NCI-H1105 (cell line): ENCODE measurements at regions not wholly inside any gene's neighbourhood (a gene's known extent, or its start where the extent isn't known, plus 50 kb on each side); places are given as distances from the start of the nearest gene placed in this dataset.
"Not testable (repeated sequence)": the region's sequence is repeated elsewhere in the genome, so short reads cannot be mapped to it uniquely, and the experiment has no call there.

ENCODE experiments used
- DNase-seq: peaks from one replicate; lab custom pipeline; 2025; lab: John Stamatoyannopoulos, UW

DNA sequence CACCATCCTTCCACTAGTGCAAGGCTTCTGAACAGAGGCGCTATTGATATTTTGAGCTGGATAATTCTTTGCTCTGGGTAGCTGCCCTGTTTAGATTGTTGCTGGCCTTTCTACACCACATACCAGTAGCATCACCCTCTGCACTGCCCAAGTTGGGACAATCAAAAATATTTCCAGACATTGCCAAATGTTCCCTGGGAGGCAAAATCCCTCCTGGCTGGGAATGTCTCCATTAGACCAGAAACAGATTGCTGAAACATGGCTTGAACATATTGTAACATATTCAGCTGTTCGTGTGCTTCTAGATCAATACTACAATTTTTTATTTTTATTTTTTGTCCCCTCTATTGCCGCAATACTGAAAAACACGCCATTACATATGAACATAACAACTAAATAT is 174.6 kb downstream of the ABCA8 start:
- no peak for DNase-seq

DNA sequence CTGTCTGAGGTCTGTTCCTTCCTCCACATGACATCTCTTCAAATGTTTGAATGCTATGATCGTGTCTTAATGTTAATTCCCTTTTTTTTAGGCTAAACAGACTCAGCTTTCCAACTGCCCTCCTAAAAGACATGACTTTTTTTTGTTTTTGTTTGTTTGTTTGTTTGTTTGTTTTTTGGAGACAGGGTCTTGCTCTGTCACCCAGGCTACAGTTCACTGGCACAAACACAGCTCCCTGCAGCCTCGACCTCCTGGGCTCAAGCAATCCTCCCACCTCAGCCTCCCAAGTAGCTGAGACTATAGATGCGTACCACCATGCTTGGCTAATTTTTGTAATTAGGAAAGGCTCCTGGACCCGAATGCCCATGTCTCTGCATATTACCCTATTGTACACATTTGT is 176.5 kb downstream of the ABCA8 start:
- DNase-seq: no peak

DNA sequence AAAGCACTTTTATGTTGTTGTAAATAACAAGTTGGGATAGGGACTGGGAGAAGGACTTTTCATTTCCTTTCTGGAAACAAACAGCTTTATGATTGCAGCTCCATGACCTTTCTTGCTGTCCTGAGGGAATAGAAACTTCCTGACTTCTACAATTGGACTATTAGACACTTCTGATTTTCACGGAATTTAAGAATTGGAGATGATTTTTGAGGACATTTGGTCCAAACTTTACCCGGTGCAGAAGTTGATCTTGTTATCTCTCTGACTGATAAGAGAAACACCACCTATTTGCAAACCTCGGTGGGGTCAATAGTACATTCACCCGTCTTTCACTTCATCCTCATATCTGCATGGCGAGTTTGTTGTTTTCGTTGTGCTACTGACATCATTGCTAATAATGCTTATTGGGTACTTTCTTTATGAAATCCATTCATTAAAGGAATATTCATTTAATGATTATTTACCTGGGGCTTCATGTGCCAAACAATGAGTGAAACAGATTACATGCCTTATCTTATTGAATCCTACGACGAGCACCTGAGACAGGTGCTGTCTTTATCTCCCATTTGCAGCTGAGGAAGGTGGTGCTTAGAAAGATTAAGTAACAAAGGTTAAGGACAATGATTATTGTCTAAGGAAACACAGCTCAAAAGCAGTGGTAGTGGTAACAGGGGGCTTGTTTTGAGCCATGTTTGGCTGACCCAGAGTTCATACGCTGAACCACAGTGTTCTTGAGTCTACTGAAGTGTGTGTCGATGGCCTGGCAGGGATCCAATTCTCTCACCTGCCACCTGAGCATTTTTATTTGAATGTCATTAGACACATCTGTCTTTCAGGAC is 176.9 kb upstream of the FAM20A start:
- DNase-seq: peak; percentile 77

DNA sequence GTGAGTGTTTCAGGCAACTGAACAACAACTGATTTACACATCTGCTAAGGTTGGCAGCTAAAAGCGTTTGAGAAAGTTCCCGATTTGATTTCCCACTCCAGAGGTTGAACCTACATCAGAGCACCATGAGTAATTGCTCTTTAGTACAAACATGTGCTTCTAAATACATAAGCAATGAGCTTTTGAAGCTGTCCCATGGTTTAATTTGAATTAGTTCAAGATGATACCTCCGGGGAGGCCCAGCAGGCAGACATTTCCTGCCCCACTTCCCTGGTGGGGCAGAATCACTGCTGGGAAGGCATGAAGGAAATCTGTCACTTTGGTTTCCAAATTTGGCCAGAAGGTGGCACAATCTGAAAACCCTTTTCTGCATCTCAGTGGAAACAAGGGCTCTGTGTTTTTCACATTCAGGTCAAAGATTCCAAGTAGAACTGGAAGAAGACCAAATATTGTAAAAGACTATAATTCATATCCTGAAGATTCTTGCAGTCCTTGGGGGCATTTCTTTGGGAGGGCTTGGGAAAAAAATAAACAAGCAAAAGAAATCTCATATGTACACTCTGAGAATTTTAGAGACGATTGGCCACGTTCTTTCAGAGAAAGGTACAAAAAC is 176.2 kb upstream of the FAM20A start:
- DNase-seq: peak; percentile 37

DNA sequence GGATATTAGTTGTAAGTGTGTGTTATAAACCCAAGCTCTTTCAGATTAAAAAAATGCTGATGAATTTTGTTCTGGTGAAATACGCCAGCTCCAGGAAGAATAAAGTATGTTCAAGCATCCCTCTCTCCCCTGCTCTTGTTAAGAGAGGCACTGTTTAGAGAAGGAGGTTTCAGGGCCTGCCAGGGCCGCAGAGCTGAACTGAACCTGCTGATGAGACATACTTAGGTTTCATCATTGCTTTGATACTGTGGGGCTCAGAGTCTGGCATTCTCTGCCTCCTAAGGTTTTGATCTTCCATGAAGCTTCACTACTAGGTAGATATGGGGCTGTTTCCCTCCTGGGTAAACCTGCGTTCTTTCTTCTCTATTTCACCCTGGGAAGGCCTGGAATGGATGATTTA is 175.3 kb upstream of the FAM20A start:
- no peak for DNase-seq

DNA sequence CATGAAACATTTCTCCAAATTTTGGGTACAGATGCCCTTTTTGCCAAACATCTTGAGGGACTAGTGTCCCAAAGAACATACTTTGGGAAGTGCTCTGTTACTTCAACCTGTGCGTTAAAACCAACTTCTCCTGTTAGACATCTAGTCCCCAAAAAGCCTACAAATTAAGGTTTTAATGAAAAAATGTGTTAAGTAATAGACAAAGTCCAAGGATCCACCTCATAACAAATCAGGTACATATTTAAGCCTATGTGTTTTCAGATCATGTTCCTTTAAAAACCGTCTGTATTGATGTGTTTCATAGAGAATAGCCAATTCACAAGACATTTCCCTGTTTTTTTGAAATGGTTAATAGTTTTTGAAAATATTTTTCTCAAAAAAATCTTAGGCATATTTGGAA is 174.8 kb upstream of the FAM20A start:
- DNase-seq: no peak

DNA sequence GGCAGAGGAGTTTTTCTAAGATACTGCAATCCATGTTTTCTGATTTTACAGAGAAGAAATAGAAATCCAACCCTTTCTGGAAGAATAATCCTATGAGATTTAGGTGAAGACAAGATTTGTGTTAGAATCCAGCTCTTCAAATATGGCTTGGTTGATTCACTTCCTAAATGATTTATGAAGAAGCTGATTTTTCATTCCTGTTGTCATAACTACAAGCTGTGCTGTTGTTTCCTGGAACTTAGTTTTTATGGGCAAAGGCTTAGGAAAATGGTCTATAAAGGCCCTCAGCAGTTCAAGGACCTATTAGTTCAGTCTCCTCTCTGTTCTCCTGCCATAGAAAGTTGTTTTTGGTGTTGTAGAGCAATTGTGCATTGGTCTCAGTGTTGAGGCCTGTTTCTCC is 174.2 kb upstream of the FAM20A start:
- DNase-seq: no peak

DNA sequence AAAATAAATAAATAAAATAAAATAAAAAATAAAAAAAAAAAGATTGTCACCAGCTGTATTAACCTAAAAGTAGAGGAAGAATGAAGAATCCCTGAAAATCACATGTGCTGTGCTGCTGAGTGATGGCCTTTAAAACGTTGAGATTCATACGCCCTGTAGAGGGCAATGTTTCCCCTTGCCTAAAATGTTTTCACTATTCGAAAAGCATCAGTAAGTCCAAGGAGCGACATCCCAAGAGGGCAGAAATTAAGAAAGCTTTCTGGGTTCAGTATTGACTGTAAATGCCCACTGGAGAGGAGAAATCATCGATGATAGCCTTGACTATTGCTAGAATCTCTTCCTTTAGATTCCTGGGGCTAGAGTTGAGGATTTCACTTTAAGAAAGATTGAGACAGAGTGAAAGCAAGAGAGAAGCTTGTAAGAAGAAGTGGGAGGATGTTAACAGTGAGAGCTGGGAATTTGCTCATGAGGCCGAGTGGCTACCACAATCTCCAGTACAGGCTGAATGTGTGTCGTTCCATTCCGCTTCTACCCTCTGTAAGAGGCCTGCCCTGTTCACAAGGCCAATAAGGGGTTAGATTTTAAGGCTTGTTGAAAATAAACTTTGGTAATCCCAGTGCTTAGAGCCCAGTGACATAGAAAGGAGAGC is 170.8 kb upstream of the FAM20A start:
- DNase-seq: no peak

DNA sequence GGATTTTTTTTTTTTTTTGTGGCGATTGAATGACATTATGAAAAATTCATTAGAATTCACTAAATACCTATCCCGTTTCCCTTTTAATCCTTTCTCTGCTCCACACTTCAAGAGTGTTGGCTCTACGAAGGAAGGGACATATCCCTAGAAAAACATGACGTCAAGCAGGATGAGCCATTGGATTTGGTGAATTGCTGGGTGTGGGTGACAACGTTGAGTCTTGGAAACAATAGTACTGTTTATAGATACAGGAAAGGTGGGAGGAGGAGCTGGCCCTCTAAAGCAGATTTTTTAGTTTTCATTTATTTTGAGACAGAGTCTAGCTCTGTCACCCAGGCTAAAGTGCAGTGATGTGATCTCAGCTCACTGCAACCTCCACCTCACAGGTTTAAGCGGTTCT is 167.6 kb upstream of the FAM20A start:
- no peak for DNase-seq

DNA sequence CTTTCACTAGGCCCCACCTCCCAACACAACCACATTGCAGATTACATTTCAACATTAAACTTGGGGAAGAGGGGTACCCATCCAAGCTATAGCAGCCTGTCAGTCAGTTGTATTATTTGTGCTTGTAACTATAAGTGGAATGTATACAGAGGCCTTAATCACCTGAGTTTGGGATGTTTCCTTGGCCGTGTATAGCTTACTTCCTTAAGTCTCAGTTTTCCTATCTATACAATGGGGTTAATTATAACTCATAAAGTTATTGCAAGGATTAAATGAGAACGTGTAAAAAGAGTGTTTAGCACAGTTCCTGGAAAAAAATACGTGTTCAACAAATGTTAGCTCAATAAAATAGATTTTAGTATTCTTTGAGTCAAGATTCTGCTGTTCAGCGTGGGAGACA is 165.5 kb upstream of the FAM20A start:
- no peak for DNase-seq

DNA sequence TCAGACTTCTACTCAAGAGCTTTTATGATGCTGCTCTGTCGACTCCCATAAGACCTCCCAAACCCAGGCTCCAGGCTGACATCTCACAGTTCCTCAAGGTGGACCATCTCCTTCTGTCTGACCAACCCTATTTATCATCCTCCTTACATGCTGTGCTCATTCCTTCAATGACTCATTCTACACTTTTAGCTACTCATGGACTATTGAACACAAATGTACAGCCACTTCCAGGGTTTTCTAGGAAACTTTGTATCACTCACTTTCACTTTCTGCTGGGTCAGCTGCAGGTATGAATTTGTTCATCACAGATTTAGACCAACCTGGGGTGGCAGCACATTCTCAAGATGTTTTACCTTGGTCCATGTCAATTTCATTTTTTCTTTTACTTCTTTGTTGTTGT is 162.4 kb upstream of the FAM20A start:
- DNase-seq: no peak

DNA sequence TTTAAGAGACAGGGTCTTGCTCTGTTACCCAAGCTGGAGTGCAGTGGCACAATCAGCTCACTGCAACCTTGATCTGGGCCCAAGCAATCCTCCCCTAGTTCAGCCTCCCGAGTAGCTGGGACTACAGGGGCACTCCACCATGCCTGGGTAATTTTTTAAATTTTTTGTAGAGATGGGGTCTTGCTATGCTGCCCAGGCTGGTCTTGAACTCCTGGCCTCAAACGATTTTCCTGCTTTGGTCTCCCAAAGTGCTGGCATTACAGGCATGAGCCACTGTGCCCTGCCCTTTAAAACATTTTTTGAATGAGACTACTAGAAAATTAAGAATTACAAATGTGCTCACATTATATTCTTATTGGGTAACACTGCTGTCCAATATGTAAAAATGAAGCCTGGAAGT is 161.7 kb upstream of the FAM20A start:
- no peak for DNase-seq

DNA sequence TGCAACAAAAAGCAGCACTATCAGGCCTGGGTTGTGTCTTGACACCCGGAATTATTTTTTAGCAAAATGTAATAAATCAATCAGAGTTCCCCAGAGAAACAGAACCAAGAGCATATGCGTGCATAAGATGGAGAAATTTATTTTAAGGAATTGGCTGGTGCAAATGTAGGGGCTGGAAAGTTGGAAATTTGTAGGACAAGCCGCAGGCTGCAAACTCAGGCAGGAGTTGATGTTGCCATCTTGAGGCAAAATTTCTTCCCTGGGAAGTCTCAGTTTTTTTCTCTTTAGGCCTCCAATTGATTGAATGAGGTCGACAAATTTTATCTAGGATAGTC is 158.9 kb upstream of the FAM20A start:
- no peak for DNase-seq

DNA sequence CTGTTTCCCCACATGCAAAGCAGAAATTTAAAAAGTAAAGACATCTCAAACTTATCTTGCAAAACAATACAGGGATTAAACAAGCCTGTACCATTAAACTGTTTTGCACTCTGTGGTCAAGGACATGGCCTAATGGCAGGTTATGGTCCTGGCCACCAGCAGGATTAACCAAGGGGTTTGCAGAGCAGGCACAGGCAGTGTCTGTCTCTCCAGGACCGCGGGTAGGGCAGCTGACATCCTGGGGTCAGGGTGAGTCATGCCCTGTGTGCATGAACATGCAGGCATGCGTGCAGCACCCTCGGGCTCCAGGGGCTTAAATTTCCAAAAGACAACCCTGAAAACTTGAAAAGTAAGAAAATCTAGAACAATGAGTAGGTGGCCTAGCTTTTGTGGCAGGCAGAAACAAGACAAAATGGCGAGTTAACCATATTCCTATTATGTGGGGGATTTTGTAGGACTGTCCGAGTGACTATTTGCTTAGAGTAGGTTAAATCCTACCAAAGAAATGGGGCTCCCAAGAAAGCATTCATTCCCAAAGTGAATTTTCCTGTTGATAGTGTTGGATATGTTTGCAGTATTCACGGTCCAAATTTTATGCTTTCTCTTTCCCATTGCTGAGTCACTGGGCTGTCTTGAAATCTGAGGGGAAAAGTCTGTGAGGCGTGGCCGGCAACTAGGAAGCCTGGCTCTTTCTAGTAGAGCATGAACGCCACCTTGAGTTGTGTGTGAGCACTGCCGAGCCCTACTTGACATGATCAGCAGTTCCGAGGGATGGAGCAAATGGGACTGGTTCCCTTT is 158.4 kb upstream of the FAM20A start:
- peak; percentile 76 for DNase-seq

DNA sequence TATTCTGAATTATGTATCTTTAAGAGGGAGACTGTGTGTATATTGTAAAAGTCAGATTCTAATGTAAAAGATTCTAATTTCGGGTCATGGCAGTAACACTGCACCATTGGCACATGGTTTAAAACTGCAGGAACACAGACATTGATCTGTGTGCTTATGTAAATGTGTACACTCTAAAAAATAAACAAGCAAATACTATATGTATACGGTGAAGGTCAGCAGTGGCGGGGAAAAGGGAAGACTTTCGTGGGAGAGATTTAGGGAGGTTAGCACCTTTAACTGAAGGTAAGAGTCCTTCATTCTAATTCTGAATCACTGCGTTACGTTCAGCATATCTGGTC is 157.8 kb upstream of the FAM20A start:
- DNase-seq: no peak

DNA sequence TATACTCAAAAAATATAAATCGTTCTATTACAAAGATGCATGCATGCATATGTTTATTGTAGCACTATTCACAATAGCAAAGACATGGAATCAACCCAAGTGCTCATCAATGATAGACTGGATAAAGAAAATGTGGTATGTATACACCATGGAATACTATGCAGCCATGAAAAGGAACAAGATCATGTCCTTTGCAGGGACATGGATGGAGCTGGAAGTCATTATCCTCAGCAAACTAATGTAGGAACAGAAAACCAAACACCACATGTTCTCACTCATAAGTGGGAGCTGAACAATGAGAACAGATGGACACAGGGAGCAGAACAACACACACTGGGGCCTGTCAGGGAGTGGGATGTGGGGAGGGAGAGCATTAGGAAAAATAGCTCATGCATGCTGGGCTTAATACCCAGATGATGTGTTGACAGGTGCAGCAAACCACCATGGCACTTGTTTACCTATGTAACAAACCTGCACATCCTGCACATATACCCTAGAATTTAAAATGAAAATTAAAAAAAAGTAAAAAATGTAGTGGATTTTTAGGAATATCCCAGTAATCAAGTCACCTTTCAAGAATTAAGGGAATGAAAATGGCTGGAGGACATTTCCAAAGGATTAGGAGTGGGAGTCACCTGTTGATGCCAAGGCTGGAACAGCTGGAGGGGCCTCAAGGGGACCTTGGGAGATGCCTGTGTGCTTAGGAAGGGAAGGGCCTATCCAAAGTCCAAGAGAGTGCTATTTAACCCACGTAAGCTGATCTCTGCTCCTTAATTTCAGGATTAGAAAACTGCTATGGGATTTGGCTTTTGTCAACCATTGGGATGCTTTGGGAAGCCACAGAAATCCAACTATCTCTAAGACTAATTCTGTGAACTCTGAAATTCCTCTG is 156.9 kb upstream of the FAM20A start:
- DNase-seq: not testable (repeated sequence)

DNA sequence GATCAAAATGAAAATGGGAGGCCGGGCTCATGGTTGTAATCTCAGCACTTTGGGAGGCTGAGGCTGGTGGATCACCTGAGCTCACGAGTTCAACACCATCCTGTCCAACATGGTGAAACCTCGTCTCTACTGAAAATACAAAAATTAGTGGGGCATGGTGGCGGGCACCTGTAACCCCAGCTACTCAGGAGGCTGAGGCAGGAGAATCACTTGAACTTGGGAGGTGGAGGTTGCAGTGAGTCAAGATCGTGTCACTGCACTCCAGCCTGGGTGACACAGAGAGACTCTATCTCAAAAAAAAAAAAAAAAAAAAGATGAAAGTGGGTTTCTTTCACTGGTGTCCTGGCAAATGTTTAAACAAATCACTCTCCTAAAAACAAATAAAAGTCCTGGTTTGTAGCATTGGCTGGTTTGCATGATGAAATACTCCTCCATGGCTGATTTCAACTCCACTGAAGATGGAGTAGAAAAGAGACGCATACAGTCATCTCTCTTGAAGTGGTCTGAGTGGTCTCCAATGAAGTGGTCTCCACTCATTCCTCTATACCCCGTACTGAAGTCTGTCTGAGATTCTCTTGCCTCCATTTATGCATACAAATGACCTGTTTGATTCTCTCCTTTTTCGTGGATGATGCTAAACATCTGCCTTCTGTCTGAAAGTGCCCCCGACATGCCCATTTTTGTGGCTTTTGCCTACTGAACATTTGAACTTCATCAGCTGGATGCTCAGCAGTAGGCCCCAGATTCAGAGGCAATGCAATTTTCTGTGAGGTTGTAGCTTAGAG is 153.0 kb upstream of the FAM20A start:
- no peak for DNase-seq

DNA sequence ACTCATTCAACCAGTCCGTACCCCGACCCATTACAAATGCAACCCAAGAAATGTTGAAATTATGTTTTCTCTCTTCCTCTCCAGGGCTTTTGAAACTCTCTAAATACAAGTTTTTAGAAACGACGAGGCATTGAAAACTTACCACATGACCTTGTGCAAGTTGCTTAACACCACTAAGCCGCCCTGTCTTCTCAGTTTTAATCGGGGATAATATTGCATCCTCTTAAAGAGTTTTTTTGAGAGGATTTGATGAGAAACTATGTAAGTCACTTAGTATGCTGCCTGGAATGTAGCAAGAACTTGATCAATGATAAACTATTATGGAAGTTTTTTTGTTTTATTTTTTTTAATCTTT is 149.0 kb upstream of the FAM20A start:
- DNase-seq: no peak

DNA sequence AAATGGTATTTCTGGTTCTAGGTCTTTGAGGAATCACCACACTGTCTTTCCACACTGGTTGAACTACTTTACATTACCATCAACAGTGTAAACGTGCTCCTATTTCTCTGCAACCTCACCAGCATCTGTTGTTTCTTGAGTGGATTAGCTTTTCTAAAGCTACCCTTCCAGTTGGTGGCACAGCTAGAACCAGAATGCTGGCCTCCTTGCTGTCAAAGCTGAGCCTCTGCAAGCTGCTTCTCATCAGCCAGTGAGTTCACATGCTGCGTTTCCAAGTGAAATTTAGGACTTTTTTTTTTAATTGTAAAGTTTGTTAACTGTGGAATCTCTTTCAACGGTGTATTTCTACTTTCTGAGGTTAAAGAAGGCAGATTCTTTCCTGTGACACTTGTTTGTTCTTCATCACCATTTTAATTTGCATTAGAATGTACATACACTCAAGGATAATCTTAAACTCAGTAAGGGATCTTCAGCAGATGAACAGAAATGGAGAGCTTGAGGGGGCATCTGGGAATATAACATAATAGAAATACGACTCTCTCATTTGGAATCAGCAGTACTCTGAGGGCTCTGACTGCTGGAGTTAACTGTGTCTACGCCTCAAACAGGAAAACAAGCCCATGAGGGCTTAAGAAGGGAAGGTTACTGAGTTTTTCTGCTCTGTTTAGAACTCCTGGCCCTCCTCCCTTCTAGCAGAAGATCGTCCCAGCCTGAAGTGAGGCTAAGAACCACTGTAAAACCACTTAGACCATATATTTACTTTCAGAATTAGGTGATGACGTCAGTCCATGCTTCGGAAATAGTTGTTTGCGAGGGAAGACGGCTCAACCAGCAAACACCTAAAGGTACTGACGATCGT is 148.4 kb upstream of the FAM20A start:
- no peak for DNase-seq

DNA sequence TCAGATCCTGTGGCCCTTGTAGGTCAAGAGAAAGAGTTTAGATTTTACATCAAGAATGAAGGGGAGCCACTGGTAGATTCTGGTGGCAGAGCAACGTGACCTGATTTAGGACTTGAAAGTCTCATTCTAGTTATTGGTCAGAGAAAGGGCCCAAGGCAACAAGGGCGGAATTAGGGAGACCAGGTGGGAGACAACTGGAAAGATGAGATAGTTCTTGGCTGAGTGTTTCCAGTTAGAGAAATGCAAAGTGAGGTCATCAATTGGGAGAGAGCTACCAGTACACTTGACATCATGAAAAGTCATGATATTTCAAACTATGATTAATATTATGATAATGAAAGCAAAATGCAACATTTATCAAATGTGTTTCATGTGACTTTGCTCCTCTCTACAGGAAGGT is 147.2 kb upstream of the FAM20A start:
- DNase-seq: no peak
